Left lung (tissue), 4 donors: ENCODE measurements at regions not wholly inside any gene's neighbourhood (a gene's known extent, or its start where the extent isn't known, plus 50 kb on each side); places are given as distances from the start of the nearest gene placed in this dataset.
A peak's percentile ranks its signal among the peaks of the same experiment; 100 is the strongest.

Experiments used
- ATAC-seq: fragments of 200-7000 bp; cut with Tn5 transposase; one replicate; pipeline ENCODE4 v1.9.1; 2020; ENCODE audit warnings: moderate library complexity
- DNase-seq, 4 donors: peaks; one replicate each; pipeline ENCODE4 v3.0.0-alpha.2; 2013 to 2020
- H3K27ac ChIP-seq, 2 donors: fragments of 200-600 bp; sonication (generic) in 1 of 2; one replicate each; pipeline versions ENCODE4 v1.5.0 to v1.8.0; 2020 to 2021
- H3K27me3 ChIP-seq, 2 donors: fragments of 200-600 bp; sonication (generic) in 1 of 2; one replicate each; pipeline versions ENCODE4 v1.5.0 to v1.8.0; 2020 to 2021
- H3K36me3 ChIP-seq, 2 donors: fragments of 200-600 bp; sonication (generic) in 1 of 2; one replicate each; pipeline versions ENCODE4 v1.5.0 to v1.8.0; 2020 to 2021
- H3K4me1 ChIP-seq, 2 donors: fragments of 200-600 bp; one replicate each; pipeline ENCODE4 v1.8.0; 2021
- H3K4me3 ChIP-seq, 2 donors: fragments of 200-600 bp; sonication (generic) in 1 of 2; one replicate each; pipeline versions ENCODE4 v1.5.0 to v1.8.0; 2020 to 2021; ENCODE audit warnings: mild to moderate bottlenecking in 1 of 2
- H3K9me3 ChIP-seq, 2 donors: fragments of 200-600 bp; sonication (generic) in 1 of 2; one replicate each; pipeline versions ENCODE4 v1.5.0 to v1.8.0; 2020 to 2021
- CTCF ChIP-seq, 2 donors: fragments of 200-600 bp; sonication (generic) in 1 of 2; IDR thresholded peaks; one replicate each; pipeline versions ENCODE4 v1.5.0 to v1.8.0; 2021; ENCODE audit warnings: antibody characterized with exemption in 2 of 2
- intact Hi-C, 2 donors: fragments of 100-400 bp; cut with DNase I; formaldehyde crosslinking; loops; one replicate each; pipeline versions ENCODE4 v1.11.2 to v1.14.2; 2022
- donor health status: DM: no; HTN: yes; CAD: no.
- donor health status: DM: no; HTN: no; CAD: no.

- Histone ChIP-seq H3K4me3 (no peak overlapping the region), H3K4me1 (no peaks in the 10 kb centered on the region), H3K36me3 (no peaks in the 10 kb centered on the region), H3K9me3 (peaks cover 0 to 12% of the 10 kb centered on the region in 2 donors), H3K27ac (no peak overlapping the region), H3K27me3 (peaks cover 0 to 10% of the 10 kb centered on the region in 2 donors)
- DNase-seq (no peak), ATAC-seq (no peak)
- no peak for TF ChIP-seq CTCF (IDR thresholded peaks at IDR 0.05)
- intact Hi-C loops: no loop called here
Measured at GRCh38 chr15:97078591-97078990, 748.1 kb downstream of the NR2F2 start.

GRCh38 chr15:97081666-97082226 is 751.2 kb downstream of the NR2F2 start:
- peaks cover 0 to 15% of the 10 kb centered on the region in 2 donors for H3K27me3 ChIP-seq
- no peaks in the 10 kb centered on the region for H3K4me1 ChIP-seq
- ATAC-seq (no peak), DNase-seq (no peak)
- intact Hi-C loops: no loop called here
- no peak for TF ChIP-seq CTCF (IDR thresholded peaks at IDR 0.05)
- H3K27ac ChIP-seq: no peak overlapping the region
- H3K36me3 ChIP-seq: no peaks in the 10 kb centered on the region
- H3K9me3 ChIP-seq: no peaks in the 10 kb centered on the region
- no peak overlapping the region for H3K4me3 ChIP-seq

GRCh38 chr15:97082830-97083229 is 752.3 kb downstream of the NR2F2 start:
- no peaks in the 10 kb centered on the region for H3K9me3 ChIP-seq
- ATAC-seq: no peak
- no peaks in the 10 kb centered on the region for H3K4me1 ChIP-seq
- H3K4me3 ChIP-seq: no peak overlapping the region
- H3K27ac ChIP-seq: no peak overlapping the region
- TF ChIP-seq CTCF (IDR thresholded peaks at IDR 0.05): no peak
- H3K27me3 ChIP-seq: peaks cover 0 to 15% of the 10 kb centered on the region in 2 donors
- no peaks in the 10 kb centered on the region for H3K36me3 ChIP-seq
- intact Hi-C loops: no loop called here
- DNase-seq: peak in 1 of 4 donors; percentile 51

GRCh38 chr15:97084650-97085049 is 754.1 kb downstream of the NR2F2 start:
- TF ChIP-seq CTCF (IDR thresholded peaks at IDR 0.05): no peak
- H3K36me3 ChIP-seq: no peaks in the 10 kb centered on the region
- DNase-seq (no peak), ATAC-seq (no peak)
- intact Hi-C loops: no loop called here
- peaks cover 0 to 11% of the 10 kb centered on the region in 2 donors for H3K27me3 ChIP-seq
- H3K4me1 ChIP-seq: no peaks in the 10 kb centered on the region
- no peak overlapping the region for H3K27ac ChIP-seq
- no peaks in the 10 kb centered on the region for H3K9me3 ChIP-seq
- no peak overlapping the region for H3K4me3 ChIP-seq

- intact Hi-C loops: no loop called here
- no peak for ATAC-seq
- Histone ChIP-seq H3K4me3 (no peak overlapping the region), H3K36me3 (no peaks in the 10 kb centered on the region), H3K27me3 (peaks cover 0 to 11% of the 10 kb centered on the region in 2 donors), H3K27ac (no peak overlapping the region), H3K4me1 (no peaks in the 10 kb centered on the region), H3K9me3 (no peaks in the 10 kb centered on the region)
- DNase-seq: no peak
- no peak for TF ChIP-seq CTCF (IDR thresholded peaks at IDR 0.05)
Measured at GRCh38 chr15:97085731-97086130, 755.2 kb downstream of the NR2F2 start.
